HG03558 (cell line): ENCODE measurements at regions not wholly inside any gene's neighbourhood (a gene's known extent, or its start where the extent isn't known, plus 50 kb on each side); places are given as distances from the start of the nearest gene placed in this dataset.
"Not testable (repeated sequence)": the region's sequence is repeated elsewhere in the genome, so short reads cannot be mapped to it uniquely, and the experiment has no call there.

Experiments used
- ATAC-seq: cut with Tn5 transposase; IDR thresholded peaks from one replicate; pipeline ENCODE4 v1.9.1; 2021; ENCODE audit warnings: moderate number of reproducible peaks; ENCODE audit not compliant: unreplicated experiment; ENCODE audit errors: extremely low read depth

DNA sequence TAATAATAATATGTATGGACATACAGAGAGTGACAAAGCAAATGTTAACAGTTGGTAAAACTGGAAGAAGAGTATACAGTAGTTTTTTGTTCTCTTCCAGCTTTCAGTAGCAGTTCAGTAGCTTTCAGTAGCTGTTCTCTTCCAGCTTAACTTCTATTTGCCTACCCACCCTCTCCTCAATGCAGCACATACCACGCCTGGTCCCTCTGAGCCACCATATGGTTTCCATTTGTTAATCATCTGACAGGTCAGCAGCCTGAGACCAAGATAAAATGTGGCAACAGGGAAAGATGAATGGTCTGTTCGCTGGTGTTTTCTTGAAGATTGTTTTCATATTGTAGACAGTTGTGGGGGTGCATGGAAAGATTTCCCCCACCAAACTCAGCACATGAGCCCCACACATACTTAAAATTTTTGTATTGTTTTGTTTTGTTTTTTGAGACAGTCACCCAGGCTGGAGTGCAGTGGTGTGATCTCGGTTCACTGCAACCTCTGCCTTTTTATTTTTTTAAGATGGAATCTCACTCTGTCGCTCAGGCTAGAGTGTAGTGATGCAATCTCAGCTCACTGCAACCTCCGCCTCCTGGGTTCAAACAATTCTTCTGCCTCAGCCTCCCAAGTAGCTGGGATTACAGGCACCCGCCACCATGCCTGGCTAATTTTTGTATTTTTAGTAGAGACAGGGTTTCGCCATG lies 56.8 kb downstream of the ATP6V0E2 start:
- ATAC-seq, result not testable (repeated sequence)

DNA sequence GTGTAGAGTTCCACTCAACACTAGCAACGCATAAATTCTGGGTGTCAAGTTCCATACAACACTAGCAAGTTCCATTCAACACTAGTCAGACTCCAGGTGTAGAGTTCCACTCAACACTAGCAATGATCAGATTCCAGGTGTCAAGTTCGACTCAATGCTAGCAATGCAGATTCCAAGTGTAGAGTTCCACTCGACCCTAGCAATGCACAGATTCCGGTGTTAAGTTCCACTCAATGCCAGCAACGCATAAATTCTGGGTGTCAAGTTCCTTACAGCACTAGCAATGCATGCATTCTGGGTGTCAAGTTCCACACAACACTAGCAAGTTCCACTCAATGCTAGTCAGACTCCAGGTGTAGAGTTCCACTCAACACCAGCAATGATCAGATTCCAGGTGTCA lies 60.0 kb downstream of the ATP6V0E2 start:
- not testable (repeated sequence) for ATAC-seq

DNA sequence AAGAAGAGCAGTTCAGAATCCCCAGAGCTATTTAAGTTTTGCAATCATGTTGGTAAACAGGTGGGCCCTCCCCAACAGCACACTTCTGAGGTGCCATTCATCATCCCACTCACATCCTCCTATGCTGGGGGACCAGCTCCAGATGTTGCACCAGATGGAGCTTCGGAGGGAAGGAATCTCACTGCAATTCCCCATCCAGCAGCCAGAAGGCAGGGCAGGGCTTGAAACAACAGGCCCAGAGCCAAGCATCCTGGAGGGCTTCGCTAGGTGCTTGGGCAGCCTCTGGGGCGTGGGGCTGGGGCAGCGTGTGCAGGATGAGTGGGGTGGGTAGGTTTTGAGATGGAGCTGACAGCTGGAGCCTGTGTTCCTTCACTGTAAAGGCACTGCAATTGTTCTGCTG lies 73.6 kb downstream of the ATP6V0E2 start:
- ATAC-seq, result not testable (repeated sequence)

DNA sequence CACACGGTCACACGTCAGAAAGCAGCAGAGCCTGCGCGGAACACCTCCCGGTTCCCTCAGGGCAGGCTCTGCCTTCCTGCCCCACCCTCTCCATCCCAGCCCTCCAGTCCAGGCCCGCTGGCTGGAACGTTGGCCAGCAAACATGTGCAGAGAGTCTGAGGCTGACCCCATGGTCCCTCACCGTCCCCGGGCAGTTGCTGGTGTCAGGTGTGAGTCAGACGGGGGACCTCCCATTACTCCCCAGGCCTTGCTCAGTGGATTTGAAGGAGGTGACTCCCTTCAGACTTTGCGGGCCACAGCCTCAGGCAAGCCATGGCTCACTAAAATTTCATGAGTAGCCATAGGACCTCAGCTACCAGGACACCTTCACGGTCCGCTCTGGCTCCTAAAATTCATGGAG lies 74.7 kb downstream of the ATP6V0E2 start:
- ATAC-seq, result not testable (repeated sequence)

DNA sequence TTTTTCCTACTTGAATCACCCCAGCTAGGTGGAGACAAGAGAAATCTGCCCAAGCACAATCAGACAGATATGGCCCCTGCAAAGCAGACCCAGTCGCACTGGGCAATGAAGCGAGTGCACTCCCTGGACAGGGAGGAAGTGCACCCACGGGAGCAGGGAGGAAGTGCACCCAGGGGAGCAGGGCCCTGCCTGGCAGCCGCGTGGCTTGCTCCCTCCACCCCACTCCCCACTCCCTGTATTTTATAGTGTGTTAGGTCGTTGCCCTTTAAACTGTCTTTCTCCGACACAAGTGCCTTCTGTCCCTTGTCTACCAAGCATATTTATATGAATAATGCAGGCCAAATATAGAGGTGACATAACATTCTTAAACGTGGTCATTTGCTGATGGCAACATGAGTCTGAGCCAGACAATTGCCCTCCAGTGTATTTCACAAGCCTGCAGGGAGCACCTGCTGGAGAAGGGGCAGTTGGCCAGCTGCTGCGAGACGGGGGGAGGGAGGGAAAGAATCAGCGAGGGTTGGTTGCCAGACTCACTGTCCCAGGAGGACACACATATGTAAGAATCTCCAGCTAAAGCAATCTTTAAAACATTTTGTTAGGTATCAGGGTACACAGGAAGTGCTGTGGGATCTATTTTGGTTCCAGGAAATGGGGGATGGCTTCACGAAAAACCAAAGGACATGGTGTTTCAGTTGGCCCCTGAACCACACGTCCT lies 76.3 kb downstream of the ATP6V0E2 start:
- ATAC-seq, result not testable (repeated sequence)

DNA sequence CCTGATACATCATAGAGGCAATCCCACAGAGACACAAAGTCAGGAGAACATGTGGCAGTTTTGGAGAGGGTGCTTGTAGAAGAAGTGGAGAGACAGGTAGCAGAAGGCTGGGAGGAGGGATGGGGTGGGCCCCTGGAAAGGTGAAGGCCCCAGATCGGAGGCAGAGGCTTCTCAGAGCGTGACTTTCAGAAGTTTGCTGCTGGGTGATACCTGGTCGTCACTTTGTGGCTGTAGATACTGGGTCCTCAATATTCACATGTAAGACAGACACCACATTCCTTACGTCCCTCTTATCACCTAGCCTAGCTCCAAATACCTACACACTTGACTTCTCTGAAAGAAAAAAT lies 76.8 kb downstream of the ATP6V0E2 start:
- ATAC-seq, result not testable (repeated sequence)

DNA sequence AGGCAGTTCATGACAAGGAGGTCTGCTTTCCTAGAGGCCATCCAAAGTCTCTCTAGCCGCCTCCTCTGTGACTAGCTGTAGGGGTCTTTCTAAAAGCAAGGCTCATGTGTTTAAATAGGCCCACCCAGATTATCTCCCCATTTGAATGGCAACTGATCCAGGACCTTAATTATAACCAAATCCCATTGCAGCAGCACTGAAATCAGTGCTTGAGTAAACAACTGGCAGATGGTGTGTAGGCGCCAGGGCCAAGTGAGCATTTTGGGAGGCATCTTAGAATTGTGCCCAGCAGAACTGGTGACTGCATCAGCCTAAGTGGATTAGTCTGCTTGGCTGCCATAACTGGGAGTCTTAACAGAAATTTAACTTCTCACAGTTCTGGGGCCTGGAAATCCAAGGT lies 77.8 kb downstream of the ATP6V0E2 start:
- ATAC-seq, result not testable (repeated sequence)

DNA sequence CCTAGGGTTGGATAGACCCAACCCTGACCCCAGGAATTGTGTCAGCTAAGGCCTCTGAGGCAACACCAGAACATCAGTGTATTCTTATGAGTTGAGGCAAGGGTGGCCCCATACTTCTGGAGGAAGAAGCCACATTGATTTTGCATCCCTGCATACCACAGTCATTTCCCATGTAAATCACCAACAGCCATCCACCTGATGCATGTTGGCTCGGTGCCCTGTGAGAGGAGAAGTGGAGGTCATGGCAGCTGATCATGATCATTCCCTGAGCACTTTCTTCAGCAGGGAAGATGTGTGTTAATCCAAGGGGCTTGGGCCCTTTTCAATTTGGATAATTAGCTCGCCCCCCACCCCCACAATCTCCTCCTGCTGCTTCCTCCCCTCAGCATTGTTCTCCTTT lies 85.1 kb downstream of the ATP6V0E2 start:
- not testable (repeated sequence) for ATAC-seq

DNA sequence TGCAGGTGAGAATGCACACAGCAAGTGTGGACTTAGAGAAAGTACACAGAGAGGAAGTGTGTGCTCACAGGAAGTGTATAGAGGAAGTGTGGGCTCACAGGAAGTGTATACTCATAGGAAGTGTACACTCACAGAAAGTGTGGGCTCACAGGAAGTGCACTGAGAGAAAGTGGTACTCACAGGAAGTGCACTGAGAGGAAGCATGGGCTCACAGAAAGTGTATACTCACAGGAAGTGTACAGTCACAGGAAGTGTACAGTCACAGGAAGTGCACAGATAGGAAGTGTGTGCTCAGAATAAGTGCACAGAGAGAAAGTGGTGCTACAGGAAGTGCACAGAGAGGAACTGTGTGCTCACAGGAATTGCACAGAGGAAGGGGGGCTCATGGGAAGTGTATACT lies 87.1 kb downstream of the ATP6V0E2 start:
- ATAC-seq, result not testable (repeated sequence)

DNA sequence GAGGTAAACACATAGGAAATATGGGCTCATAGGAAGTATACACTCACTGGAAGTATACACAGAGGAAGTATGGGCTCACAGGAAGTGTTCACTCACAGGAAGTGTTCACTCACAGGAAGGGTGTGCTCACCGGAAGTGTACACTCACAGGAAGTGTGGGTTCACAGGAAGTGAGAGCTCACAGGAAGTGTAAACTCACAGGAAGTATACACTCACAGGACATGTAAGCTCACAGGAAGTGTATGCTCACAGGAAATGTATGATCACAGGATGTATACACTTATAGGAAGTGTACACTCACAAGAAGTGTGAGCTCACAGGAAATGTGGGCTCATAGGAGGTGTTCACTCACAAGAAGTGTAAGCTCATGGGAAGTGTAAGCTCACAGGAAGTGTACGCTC lies 88.1 kb downstream of the ATP6V0E2 start:
- not testable (repeated sequence) for ATAC-seq

DNA sequence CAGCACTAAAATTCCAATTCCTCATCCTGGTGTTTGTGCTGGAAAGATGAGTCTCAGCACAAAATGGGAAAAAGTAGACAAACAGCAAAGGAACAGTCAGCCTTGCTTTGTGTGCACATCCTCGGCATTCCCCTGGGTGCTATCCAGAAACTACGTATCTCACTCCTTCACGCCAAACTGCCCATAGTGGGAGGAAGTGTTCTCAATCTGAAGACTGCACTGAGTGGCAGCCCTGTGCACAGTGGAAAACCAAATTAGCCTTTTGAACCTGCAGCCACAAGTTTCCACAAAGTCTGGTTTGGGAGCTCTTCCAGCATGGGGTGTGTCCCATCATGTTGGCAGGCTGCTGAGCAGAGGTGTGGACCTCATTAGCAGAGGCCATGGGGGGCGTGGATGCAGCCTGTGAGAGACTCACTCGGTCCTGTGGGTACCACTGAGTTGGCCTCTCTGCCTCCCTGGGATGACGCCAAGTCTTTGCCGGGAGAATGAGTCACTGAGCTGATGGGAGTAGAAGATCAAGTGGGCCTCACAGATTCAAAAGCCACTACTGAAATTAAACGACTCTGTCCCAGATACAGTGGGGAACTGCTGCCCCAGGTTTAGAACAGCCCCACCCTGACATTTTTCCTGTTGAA lies 89.0 kb downstream of the ATP6V0E2 start:
- ATAC-seq, result not testable (repeated sequence)

DNA sequence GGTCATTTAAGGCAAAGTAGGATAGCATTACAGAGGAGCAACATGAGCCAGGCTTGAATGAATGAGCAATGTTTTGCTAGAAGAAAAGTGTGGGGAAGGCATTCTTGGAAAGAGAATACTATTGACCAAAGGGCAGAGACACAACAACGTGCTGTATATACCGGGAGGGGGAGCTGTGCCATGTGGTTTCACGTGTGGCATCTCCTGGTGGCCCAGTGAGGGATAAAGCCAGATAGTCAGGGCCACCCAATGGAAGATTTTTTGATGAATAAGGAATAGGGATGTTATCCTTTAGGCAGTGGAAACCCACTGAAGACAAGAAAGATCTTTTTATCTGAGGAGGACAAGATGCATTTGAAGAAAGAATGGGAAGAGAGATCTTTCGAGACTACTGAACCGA lies 90.2 kb downstream of the ATP6V0E2 start:
- not testable (repeated sequence) for ATAC-seq

DNA sequence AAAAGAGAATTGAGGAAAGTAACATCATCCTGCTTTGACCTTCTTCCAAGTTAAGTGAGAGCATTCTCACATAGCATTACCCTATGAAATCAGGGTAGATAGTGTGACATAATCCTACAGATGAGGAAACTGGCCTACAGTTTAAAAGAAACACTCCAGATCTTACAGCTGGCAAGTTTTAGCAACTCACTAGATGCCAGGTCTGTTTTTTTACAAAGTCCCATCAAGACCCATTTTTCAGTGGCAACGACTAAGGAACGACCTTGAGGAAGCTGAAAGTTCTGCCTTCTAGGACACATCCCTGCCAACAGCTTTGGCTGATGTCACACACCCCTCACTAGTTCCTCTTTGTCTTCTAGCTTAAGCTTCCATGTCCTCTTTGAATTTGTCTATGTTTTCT lies 92.7 kb downstream of the ATP6V0E2 start:
- not testable (repeated sequence) for ATAC-seq

DNA sequence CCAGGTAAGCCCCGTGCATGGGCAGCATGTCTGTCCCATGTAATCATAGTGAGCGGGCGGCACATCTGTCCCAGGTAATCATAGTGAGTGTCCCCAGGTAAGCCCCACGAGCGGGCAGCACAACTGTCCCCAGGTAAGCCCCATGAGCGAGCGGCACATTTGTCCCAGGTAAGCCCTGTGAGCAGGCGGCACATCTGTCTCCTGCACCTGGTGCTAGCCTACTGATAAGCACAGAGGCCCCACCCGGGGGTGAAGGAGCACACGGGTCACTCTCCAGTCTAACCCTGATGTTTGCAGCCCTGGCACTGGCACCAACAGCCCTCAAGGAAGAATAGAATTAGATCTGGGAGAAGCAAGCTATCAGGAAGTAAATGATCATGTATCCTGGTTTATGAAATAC lies 99.2 kb downstream of the ATP6V0E2 start:
- ATAC-seq, result not testable (repeated sequence)

DNA sequence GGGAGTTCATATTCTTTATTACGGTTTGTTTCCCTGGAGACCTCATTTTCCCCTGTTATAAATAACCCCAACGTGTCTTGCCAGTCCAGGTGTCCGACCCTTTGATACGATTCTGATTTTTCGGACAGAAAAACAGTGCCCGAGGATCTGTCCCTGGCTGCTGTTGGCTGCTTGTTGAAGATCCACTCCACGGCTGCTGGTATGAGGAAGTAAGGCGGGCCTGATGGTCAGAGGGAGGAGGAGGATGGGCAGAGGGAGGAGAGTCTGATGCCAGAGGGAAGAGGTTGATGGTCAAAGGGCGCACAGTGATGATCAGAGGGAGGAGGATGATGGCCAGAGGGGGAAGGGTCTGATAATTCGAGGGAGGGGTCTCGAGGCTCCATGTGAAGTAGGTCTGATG lies 99.9 kb downstream of the ATP6V0E2 start:
- ATAC-seq, result not testable (repeated sequence)

DNA sequence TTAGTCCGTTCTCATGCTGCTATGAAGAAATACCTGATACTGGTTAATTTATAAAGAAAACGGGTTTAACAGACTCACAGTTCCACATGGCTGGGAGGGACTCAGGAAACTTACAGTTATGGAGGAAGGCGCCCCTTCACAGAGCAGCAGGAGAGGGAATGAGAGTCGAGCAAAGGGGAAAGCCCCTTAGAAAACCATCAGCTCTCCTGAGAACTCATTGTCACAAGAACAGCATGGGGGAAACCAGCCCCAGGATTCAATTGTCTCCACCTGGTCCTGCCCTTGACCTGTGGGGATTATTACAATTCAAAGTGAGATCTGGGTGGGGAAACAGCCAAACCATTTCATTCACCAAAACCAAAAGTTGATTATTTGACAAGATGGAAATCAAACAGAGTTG lies 101.8 kb downstream of the ATP6V0E2 start:
- ATAC-seq, result not testable (repeated sequence)

DNA sequence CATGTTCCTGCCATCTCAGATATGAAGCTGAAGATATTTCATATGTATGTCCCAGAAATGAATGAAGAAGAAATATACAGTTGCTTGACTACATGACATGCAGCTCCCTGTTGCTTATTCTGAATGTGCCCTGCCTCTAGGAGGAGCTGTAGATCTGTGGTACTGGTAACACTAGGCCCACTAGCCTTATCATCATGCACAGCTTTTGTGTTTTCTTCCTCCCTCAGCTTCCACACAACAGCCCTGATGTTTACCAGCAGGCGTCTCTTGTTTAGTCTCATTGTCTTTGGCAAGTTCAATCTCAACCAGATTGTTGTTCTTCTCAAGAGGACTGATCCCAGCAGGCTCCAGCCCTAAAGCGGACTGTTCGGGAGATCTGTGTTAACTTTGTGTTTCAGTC lies 104.8 kb downstream of the ATP6V0E2 start:
- not testable (repeated sequence) for ATAC-seq

DNA sequence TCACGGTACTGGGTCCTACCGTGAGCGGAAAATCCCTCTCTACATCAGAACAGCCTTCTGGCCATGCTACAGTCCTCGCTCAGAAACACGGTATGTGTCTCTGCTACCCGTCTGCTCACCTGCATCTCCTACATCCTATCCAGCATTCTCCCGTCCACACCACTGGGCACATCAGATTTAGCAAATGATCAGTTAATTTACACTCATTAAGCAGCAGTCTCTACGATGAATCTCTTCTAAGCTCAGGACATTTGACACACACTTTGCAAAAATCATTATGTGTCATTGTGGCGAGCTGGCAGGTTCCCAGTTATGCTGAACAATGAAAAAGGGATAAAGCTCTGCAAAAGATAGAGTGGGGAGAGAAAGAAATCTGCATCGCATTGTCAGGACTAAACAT lies 105.2 kb downstream of the ATP6V0E2 start:
- ATAC-seq, result not testable (repeated sequence)

DNA sequence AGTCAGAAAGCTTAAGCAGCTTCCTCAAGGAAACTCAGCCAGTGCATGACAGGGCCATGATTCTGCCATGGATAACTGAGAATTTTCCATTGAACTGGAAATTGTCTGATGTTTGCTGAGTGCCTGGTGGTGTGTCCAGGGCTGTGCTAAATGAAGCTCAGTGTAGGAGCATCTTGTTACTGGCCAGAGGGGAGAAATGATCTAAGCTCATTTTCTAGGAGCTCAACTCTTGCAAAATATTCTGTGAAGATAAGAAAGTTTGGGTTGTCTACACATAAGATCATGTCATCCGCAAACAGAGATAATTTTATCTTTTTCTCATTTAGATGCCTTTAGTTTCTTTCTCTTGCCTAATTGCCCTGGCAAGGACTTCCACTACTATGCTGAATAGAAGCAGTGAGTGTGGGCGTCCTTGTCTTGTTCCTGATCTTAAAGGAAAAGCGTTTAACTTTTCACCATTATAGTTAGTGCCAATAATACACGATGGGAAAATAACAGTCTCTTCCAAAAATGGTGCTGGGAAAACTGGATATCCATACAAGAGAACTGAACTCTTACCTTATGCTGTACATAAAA lies 108.9 kb downstream of the ATP6V0E2 start:
- ATAC-seq, result not testable (repeated sequence)

DNA sequence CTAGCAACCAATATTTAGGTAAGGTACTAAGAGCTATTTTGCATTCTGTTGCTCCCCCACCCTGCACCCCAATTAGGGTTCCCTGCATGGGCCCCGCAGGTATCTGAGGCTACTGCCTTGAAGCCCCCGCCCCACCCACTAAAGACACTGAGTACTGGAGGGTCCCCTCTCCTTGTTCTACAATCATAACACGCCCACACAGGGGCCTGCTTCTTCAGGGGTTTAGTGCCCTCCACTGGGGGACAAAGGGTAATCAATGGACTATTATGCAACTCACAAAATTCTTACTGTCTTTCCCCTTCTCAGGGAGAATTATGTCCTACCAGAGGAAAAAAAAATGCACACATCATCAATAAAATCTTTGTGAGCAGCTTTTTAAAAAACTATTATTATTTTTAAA lies 113.1 kb downstream of the ATP6V0E2 start:
- not testable (repeated sequence) for ATAC-seq
